ENCODE measurements at regions not wholly inside any gene's neighbourhood (a gene's known extent, or its start where the extent isn't known, plus 50 kb on each side); places are given as distances from the start of the nearest gene placed in this dataset.

DNA sequence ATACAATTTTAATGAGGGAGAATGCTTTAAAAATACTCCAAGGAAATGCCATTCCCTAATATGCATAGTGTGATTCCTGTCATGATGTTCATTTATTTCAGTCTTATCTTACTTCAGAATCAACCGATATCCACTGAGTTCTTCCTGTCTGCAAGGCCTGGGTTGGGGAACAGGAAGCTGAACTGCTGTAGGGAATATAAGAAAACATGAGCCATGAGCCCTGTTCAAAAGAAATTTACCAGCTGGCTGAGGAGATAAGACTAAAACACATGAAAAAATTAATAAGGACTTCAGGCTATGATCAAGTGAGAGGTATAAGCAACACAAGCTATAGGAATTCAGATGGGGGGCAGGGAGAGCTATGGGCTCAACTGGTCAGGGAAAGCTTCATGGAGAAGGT, 184.7 kb downstream of the PLPP4 start:
- DNase-seq: no peak

GRCh38 chr10:120643351-120643750, 186.3 kb downstream of the PLPP4 start:
- no peak for DNase-seq

DNA sequence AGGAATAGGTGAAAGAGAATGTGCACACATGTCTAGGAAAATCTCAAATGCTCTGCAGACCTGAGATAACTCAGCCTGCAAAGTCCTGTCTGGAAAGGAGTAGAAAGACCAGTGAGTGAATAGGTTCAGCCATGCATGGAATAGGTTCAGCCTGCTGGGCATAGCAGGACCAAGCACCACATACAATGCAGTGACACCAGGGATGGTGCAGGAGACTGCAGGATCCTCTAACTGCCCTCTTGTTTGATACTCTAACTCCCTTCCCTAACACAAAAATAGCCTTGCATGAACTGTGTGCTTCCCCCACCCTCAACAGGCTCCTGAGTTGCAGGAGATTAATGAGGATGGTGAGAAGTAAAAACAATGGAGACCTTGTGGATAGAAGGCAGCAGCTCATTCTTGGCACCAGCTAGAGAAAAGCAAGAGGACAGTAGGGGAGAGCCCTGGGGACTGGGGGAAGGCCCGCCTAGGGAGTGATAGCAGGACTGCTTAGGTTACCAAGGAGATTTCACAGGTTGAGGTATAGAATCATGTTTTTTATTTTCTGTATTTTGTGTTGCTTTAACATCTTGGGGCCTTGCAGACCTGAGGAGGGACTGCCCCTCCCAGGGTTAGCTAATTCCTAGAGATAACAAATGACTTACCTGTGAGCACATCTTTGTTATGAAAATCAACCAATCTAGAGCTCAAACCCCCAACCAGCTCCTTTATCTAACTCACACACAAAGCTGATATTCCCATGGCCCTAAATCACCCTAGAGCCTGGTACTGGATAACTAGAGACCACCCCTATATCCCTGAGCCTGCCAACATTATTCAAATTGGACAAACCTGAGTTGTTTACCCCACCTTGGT, 187.8 kb downstream of the PLPP4 start:
- no peak for DNase-seq

- DNase-seq: no peak
These were observed 189.2 kb downstream of the PLPP4 start for GRCh38 chr10:120646159-120646732.

- no peak for DNase-seq
These were observed 189.9 kb downstream of the PLPP4 start for GRCh38 chr10:120646738-120647456.

- no peak for DNase-seq
These were observed 193.8 kb downstream of the PLPP4 start for GRCh38 chr10:120650705-120651399.

DNA sequence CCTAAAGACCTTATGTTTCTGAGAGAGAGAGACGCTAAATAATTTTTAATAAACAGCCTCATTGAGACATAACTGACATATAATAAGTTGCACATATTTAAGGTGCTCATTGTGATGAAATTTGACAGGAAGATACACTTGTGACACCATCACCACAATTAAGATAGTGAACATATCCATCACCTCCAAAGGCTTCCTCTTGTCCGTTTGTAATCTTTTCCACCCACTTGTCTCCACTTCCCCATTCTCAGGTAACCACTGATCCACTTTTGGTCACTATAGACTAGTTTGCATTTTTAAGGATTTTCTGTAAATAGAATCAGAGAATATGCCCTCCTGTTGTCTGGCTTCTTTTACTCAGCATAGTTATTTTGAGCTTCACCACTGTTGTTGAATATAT, 195.1 kb upstream of the WDR11 start:
- DNase-seq: no peak

GRCh38 chr10:120657371-120657770, 193.8 kb upstream of the WDR11 start:
- DNase-seq: no peak

- no peak for DNase-seq
These were observed 191.9 kb upstream of the WDR11 start for GRCh38 chr10:120658943-120659885.

GRCh38 chr10:120666308-120666707, 184.9 kb upstream of the WDR11 start:
- no peak for DNase-seq

- no peak for DNase-seq
These were observed 183.9 kb upstream of the WDR11 start for GRCh38 chr10:120667276-120667675.

DNA sequence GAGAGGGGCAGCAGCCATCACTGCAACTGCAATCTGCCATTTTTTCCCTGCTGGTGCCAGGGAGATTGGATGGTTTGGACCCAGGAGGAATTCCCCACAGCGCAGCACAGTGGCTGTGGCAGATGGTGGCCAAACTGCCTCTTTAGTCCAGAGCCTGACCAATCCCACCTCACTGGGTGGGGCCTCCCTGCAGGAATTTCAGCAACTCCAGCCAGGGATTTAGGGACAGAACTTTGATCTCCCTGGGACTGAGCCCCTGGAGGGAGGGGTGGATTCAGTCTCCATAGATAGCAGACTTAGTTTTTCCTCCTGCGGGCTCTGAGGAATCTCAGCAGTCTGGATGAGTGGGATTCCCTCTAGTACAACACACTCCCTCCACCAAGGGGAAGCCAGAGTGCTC, 179.7 kb upstream of the WDR11 start:
- no peak for DNase-seq

DNA sequence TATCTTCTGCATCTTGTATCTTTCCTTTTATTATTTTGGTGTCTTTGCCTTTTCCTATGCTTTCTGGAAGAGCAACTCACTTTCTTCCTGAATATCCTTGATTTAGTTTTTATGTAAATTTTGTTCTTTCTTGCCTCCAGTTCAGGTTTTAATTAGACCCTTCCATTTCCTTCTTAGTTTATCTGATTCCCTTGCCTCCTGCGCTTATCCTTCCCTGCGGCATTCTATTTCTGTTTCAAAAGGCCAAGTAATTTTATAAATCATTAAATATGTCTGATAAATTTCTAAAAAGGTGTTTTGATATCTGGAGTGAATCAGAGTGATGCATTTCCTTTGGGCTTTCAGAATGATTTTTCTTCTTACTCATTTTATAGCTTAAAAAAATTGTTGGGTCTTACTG, 167.7 kb upstream of the WDR11 start:
- DNase-seq: no peak

DNA sequence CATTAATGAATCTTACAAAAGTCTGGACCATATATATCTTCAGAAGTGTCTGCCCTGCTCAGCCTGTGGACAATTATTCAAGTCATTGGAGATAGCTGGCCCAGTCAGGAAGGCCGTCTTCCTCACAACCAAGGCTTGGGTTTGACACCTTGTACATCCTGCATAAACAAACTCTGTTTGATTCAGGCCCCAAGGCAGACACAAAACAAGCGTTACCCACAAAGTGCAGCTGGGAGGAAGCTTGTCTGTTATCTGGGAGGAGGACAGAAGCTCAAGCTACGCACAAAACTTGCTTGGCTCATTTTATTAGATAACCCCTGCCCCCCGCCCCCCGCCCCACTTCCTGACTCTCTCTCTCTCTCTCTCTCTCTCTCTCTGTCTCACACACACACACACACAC, 166.9 kb upstream of the WDR11 start:
- no peak for DNase-seq

- no peak for DNase-seq
These were observed 166.0 kb upstream of the WDR11 start for GRCh38 chr10:120685136-120685535.

- no peak for DNase-seq
These were observed 162.2 kb upstream of the WDR11 start for GRCh38 chr10:120688928-120689327.

DNA sequence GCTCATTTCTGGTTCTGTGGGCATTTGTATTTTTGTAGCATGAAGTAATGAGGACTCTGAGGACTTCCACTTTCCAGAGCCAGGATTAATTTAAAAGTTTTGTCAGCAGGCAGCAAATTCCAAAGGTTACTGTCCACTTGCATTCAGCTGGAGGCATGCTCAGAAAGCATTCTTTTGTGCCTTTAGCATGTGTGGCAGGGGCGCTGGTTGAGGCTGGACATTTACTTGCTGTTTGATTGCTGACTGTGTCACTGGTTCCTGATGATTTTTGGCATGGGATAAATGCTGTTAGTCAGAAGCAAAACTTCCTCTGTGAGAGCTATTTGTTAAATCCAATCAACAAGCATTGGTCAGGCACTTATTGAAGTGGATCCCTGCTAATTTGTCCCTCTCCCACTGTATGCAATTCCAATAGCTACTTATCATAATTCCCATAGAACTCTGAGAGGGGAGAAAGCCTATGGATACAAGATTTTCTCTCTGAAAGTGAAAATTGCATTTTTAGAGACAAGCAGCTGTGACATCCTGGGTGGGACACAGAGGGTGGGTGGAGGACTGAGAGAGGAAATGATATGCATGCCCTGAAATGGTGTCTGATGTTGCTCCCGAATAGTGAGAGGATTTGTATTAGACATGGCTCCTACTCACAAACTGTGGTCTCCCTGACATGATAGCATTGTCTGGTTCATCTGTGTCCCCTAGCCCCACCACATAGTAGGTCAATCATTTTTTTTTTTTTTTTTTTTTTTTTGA, 161.2 kb upstream of the WDR11 start:
- DNase-seq: no peak

DNA sequence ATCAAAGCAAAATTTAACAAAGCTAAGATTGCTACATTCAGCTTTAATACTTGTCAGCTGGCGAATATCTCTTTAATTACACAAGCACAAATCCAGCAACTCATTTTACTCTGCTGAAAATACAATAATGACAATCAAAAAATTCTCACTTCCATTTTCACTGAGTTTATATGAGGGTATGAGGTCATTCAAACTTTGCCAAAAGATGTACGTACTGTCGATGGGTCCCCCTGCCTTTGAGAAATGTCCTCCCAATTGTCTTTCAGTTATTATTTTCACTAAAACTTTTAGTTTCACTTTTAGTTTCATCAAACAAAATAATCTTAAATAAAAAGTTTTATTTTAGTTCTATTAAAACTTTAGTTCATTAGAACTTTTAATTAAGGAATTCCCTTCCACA, 159.5 kb upstream of the WDR11 start:
- DNase-seq: no peak

GRCh38 chr10:120700426-120700825, 150.7 kb upstream of the WDR11 start:
- no peak for DNase-seq

DNA sequence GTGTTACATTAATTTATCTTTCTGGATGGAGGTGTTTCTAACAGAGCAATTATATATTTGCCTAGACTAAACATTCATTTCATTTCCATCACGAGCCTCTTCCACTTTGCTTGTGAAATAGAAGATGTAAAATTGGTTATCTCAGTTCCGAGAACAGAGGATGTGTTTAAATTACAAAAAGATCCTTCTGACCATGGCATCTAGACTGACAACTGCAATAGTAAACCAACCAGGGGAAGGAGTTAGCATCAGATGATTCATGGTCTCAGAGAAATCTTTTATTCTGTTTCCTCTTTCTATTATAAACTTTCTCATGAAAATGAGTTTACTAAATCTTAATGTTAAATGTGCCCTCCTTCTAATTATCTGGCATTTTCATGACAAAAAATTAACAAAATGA, 149.8 kb upstream of the WDR11 start:
- no peak for DNase-seq

- DNase-seq: no peak
These were observed 149.1 kb upstream of the WDR11 start for GRCh38 chr10:120702032-120702431.

GRCh38 chr10:120705309-120705708, 145.9 kb upstream of the WDR11 start:
- DNase-seq: no peak
